GM12878 (cell line): ENCODE measurements at regions not wholly inside any gene's neighbourhood (a gene's known extent, or its start where the extent isn't known, plus 50 kb on each side); places are given as distances from the start of the nearest gene placed in this dataset.

Experiments used
- ATAC-seq: fragments of 200-7000 bp; cut with Tn5 transposase; 3 replicates; pipeline ENCODE4 v1.9.1; 2020; ENCODE audit warnings: mild to moderate bottlenecking, moderate library complexity
- BruUV-seq: library from RNA; stranded (reverse); fragments of 400-500 nt; replicated peaks from 2 replicates; lab custom pipeline; 2021; lab: Mats Ljungman, UMichigan
- CTCF ChIA-PET: fragments of 300-600 bp; sonication (Branson Sonifier 250); formaldehyde crosslinking; extraction: SDS; loops from one replicate; lab custom pipeline; 2021; ENCODE audit warnings: inconsistent platforms; lab: Yijun Ruan, JAX
- POLR2A ChIA-PET: fragments of 350-600 bp; formaldehyde crosslinking; extraction: SDS; loops from one replicate; lab custom pipeline; 2021; ENCODE audit warnings: inconsistent platforms; lab: Charles Lee
- RAD21 ChIA-PET: fragments of 300-600 bp; sonication (Branson Sonifier 250); formaldehyde crosslinking; loops from one replicate; lab custom pipeline; 2023; ENCODE audit warnings: antibody characterized with exemption; ENCODE audit not compliant: unreplicated experiment; lab: Charles Lee
- SMC1A ChIA-PET: fragments of 300-600 bp; sonication (Branson Sonifier 250); formaldehyde crosslinking; loops from one replicate; lab custom pipeline; 2023; ENCODE audit not compliant: unreplicated experiment, uncharacterized antibody; lab: Charles Lee
- DNase-seq: peaks from one replicate; pipeline ENCODE4 v3.0.0-alpha.2; 2011; ENCODE audit warnings: low read depth, low spot score
- FAIRE-seq: peaks from 3 replicates; lab custom pipeline; 2011; peaks lifted over from hg19 to GRCh38; lab: Jason Lieb, UNC
- H2AFZ ChIP-seq: 2 replicates; pipeline ENCODE4 v1.6.0; 2011; ENCODE audit warnings: low read depth, low read length, control low read depth; ENCODE audit not compliant: control insufficient read depth
- H3K27ac ChIP-seq: 2 replicates; pipeline ENCODE4 v1.5.1; 2011; ENCODE audit warnings: control low read depth; ENCODE audit not compliant: control insufficient read depth, insufficient read depth
- H3K27me3 ChIP-seq, 2 experiments: replicated peaks in 1 of 2; 2 replicates each; pipeline versions ENCODE4 v1.6.0 to v1.6.1; 2011; ENCODE audit warnings: low read length in 1 of 2; ENCODE audit not compliant: control insufficient read depth in 2 of 2, insufficient read depth in 2 of 2
- H3K36me3 ChIP-seq, 2 experiments: 2 replicates each; pipeline ENCODE4 v1.5.1; 2011; ENCODE audit warnings: low read length in 1 of 2; ENCODE audit not compliant: control insufficient read depth in 2 of 2, insufficient read depth in 2 of 2
- H3K4me1 ChIP-seq: 2 replicates; pipeline ENCODE4 v1.6.1; 2011; ENCODE audit warnings: mild to moderate bottlenecking, low read length, moderate library complexity, mixed read lengths; ENCODE audit not compliant: control insufficient read depth, insufficient read depth
- H3K4me2 ChIP-seq: 2 replicates; pipeline ENCODE4 v1.6.0; 2011; ENCODE audit warnings: control low read depth; ENCODE audit not compliant: control insufficient read depth, insufficient read depth
- H3K4me3 ChIP-seq: fragments of 200-600 bp; sonication (generic); 2 replicates; pipeline ENCODE4 v1.5.1; 2016
- H3K79me2 ChIP-seq: 2 replicates; pipeline ENCODE4 v1.6.0; 2011; ENCODE audit warnings: low read length; ENCODE audit not compliant: control insufficient read depth, insufficient read depth
- H3K9ac ChIP-seq: 2 replicates; pipeline ENCODE4 v1.8.0; 2011; ENCODE audit warnings: low read length, control low read depth, mixed read lengths; ENCODE audit not compliant: control insufficient read depth, insufficient read depth
- H3K9me3 ChIP-seq: replicated peaks from 3 replicates; pipeline ENCODE4 v1.5.1; 2011; ENCODE audit warnings: mild to moderate bottlenecking, low read length; ENCODE audit not compliant: control insufficient read depth, insufficient read depth
- H4K20me1 ChIP-seq: 2 replicates; pipeline ENCODE4 v1.6.0; 2011; ENCODE audit not compliant: control insufficient read depth, insufficient read depth
- BCL3 ChIP-seq: IDR thresholded peaks from 2 replicates; pipeline ENCODE4 v1.6.1; 2011; ENCODE audit warnings: borderline replicate concordance, low read depth, mild to moderate bottlenecking, moderate library complexity, low read length; ENCODE audit not compliant: insufficient read depth, poor library complexity, severe bottlenecking
- CBX5 ChIP-seq: sonication (generic); IDR thresholded peaks from 2 replicates; pipeline ENCODE4 v1.6.1; 2016; ENCODE audit warnings: low read depth, moderate library complexity, mild to moderate bottlenecking, inconsistent platforms
- HDAC2 ChIP-seq: fragments of 200-600 bp; sonication (generic); IDR thresholded peaks from 2 replicates; pipeline ENCODE4 v1.6.1; 2017
- HDGF ChIP-seq: fragments of 450-650 bp; IDR thresholded peaks from 2 replicates; pipeline ENCODE4 v1.6.1; 2016; ENCODE audit warnings: antibody characterized with exemption
- MYC ChIP-seq: IDR thresholded peaks from 2 replicates; pipeline ENCODE4 v1.6.1; 2011; ENCODE audit warnings: mild to moderate bottlenecking, low read length, moderate library complexity, inconsistent platforms; ENCODE audit not compliant: insufficient read depth, insufficient replicate concordance, insufficient read length, severe bottlenecking
- NBN ChIP-seq: fragments of 450-650 bp; IDR thresholded peaks from 2 replicates; pipeline ENCODE4 v1.6.1; 2016
- POLR2A ChIP-seq: IDR thresholded peaks from 2 replicates; pipeline ENCODE4 v1.6.1; 2011; ENCODE audit warnings: low read depth, mild to moderate bottlenecking, low read length
- SIX5 ChIP-seq: IDR thresholded peaks from 2 replicates; pipeline ENCODE4 v1.6.1; 2011; ENCODE audit warnings: mild to moderate bottlenecking, low read depth, low read length, moderate library complexity; ENCODE audit not compliant: severe bottlenecking
- SP1 ChIP-seq: IDR thresholded peaks from one replicate; pipeline ENCODE4 v1.6.1; 2011; ENCODE audit warnings: low read depth, low read length
- ZNF217 ChIP-seq: fragments of 450-650 bp; IDR thresholded peaks from 2 replicates; pipeline ENCODE4 v1.6.1; 2017; ENCODE audit warnings: antibody characterized with exemption, mild to moderate bottlenecking
- ZNF384 ChIP-seq: IDR thresholded peaks from 2 replicates; pipeline ENCODE4 v1.6.1; 2012; ENCODE audit warnings: low read depth, mild to moderate bottlenecking, low read length, improper control_type of control experiment, borderline replicate concordance
- ZNF592 ChIP-seq: fragments of 450-650 bp; IDR thresholded peaks from 2 replicates; pipeline ENCODE4 v1.6.1; 2017; ENCODE audit warnings: mild to moderate bottlenecking, moderate library complexity
- WGBS: methylation state at CpG from one replicate; pipeline ENCODE4 v1.1.6; 2016; ENCODE audit warnings: low lambda C conversion rate; ENCODE audit not compliant: insufficient replicate concordance, insufficient coverage; ENCODE audit errors: missing lambda C conversion rate; 5-methylcytosine and 5-hydroxymethylcytosine counted together
- in situ Hi-C: fragments of 300-500 bp; cut with MboI; formaldehyde crosslinking; loops from 9 replicates; pipeline ENCODE4 v1.14.3; 2018; ENCODE audit warnings: mixed read lengths
- intact Hi-C: fragments of 100-400 bp; cut with micrococcal nuclease; formaldehyde crosslinking; loops from one replicate; pipeline ENCODE4 v1.14.2; 2022; ENCODE audit not compliant: unreplicated experiment

- intact Hi-C loops (no loop called here), in situ Hi-C loops (no loop called here)
- no peaks in the 10 kb centered on the region for H3K9me3 ChIP-seq
- ChIA-PET POLR2A (interaction anchor here (1.7 kb wide), 1 partner anchor 12 kb away, joined by 3 read pairs; no protein-coding TSS in a partner anchor), CTCF (interaction anchor here (1.0 kb wide), 1 partner anchor 9 kb away, joined by 3 read pairs; no protein-coding TSS in a partner anchor), RAD21 (interaction anchor here (0.9 kb wide), 1 partner anchor 298 kb away, joined by 3 read pairs; no protein-coding TSS in a partner anchor), SMC1A (interaction anchor here (0.8 to 0.9 kb wide), 2 partner anchors 12 to 26 kb away, joined by 3 read pairs; no protein-coding TSS in a partner anchor)
- no peaks in the 10 kb centered on the region for H3K79me2 ChIP-seq
- no peaks in the 10 kb centered on the region for H4K20me1 ChIP-seq
- H3K9ac ChIP-seq: no peak overlapping the region
- H3K4me3 ChIP-seq: no peak overlapping the region
- no peak for ATAC-seq
- TF ChIP-seq BCL3 (peak; percentile 86), ZNF384 (no peak)
- H2AFZ ChIP-seq: no peak overlapping the region
- FAIRE-seq: no peak
- no peaks in the 10 kb centered on the region for H3K4me1 ChIP-seq
- H3K36me3 ChIP-seq: no peaks in the 10 kb centered on the region
- H3K4me2 ChIP-seq: no peak overlapping the region
- DNase-seq: no peak
- 59% methylated on average over 5 of the region's 5 CpGs for WGBS
- H3K27me3 ChIP-seq: no peaks in the 10 kb centered on the region
- BruUV-seq: no TSS peak
- H3K27ac ChIP-seq: no peak overlapping the region
Measured at GRCh38 chr1:234541286-234541975, 62.5 kb upstream of the TARBP1 start.

GRCh38 chr1:234540404-234540762 is 61.4 kb upstream of the TARBP1 start:
- FAIRE-seq (no peak), DNase-seq (no peak), ATAC-seq (no peak)
- no peak overlapping the region for H3K9ac ChIP-seq
- in situ Hi-C loops (no loop called here), intact Hi-C loops (no loop called here)
- no peak overlapping the region for H3K27ac ChIP-seq
- ChIA-PET POLR2A (no interaction called here), CTCF (interaction anchor here (1.0 to 1.9 kb wide), 3 partner anchors 10 to 142 kb away, joined by 3 to 6 read pairs (median 3); no protein-coding TSS in a partner anchor), SMC1A (interaction anchor here (3.1 kb wide), 1 partner anchor 11 kb away, joined by 20 read pairs; no protein-coding TSS in a partner anchor), RAD21 (interaction anchor here (1.2 kb wide), 1 partner anchor 60 kb away, joined by 4 read pairs; no protein-coding TSS in a partner anchor)
- H3K79me2 ChIP-seq: no peaks in the 10 kb centered on the region
- H3K4me2 ChIP-seq: no peak overlapping the region
- WGBS: 49% methylated on average over 5 of the region's 5 CpGs
- no TSS peak for BruUV-seq
- no peaks in the 10 kb centered on the region for H3K9me3 ChIP-seq
- no peaks in the 10 kb centered on the region for H4K20me1 ChIP-seq
- no peaks in the 10 kb centered on the region for H3K27me3 ChIP-seq
- H3K36me3 ChIP-seq: no peaks in the 10 kb centered on the region
- no peaks in the 10 kb centered on the region for H3K4me1 ChIP-seq
- no peak overlapping the region for H3K4me3 ChIP-seq
- no peak overlapping the region for H2AFZ ChIP-seq
- TF ChIP-seq MYC (no peak), SP1 (no peak), NBN (no peak), SIX5 (no peak), ZNF217 (no peak), CBX5 (no peak), HDAC2 (no peak), HDGF (no peak), ZNF592 (no peak), POLR2A (no peak)
